ENCODE measurements at regions not wholly inside any gene's neighbourhood (a gene's known extent, or its start where the extent isn't known, plus 50 kb on each side); places are given as distances from the start of the nearest gene placed in this dataset.

GRCh38 chr10:129097776-129098330 lies 369.2 kb upstream of the MGMT start:
- ChIA-PET CTCF (ENCODE audit: low intra/inter-chr PET ratio, low total read pairs) (no interaction called here), POLR2A (no interaction called here)
- FAIRE-seq (no peak), DNase-seq (ENCODE audit: low spot score) (no peak), ATAC-seq (no peak)
- intact Hi-C loops (cut with micrococcal nuclease; ENCODE audit: unreplicated experiment) (no loop called here), in situ Hi-C loops (cut with HindIII; ENCODE audit: extremely low pct_ligation_motif_present, low pct_unique_long_range_greater_than_20kb) (no loop called here)
- Histone ChIP-seq H3K4me2 (ENCODE audit: low read depth, low read length) (no peak overlapping the region), H3K36me3 (replicated peaks in 1 of 2; ENCODE audit: control insufficient read depth in 1 of 2, insufficient read depth in 2 of 2, low read length in 2 of 2) (no peaks in the 10 kb centered on the region), H3K27ac (ENCODE audit: extremely low read length, insufficient read depth, low read length) (no peak overlapping the region), H3K4me1 (ENCODE audit: insufficient read depth, low read length) (no peaks in the 10 kb centered on the region), H3K9ac (ENCODE audit: insufficient read depth, low read depth, low read length) (no peak overlapping the region), H4K20me1 (ENCODE audit: insufficient read depth, low read length) (no peaks in the 10 kb centered on the region), H3K27me3 (ENCODE audit: control insufficient read depth in 1 of 2, insufficient read depth in 2 of 2, low read length in 2 of 2) (peaks cover 0 to 12% of the 10 kb centered on the region in 2 experiments; a peak in 3 of 5 replicates), H3K4me3 (replicated peaks in 1 of 3; ENCODE audit: insufficient read depth in 1 of 3, low read depth in 2 of 3, low read length in 3 of 3) (no peak overlapping the region), H3K79me2 (ENCODE audit: insufficient read depth, low read length) (no peaks in the 10 kb centered on the region), H2AFZ (ENCODE audit: low read length) (no peak overlapping the region), H3K9me3 (ENCODE audit: low read length) (no peaks in the 10 kb centered on the region)
- TF ChIP-seq, protein P1, sequence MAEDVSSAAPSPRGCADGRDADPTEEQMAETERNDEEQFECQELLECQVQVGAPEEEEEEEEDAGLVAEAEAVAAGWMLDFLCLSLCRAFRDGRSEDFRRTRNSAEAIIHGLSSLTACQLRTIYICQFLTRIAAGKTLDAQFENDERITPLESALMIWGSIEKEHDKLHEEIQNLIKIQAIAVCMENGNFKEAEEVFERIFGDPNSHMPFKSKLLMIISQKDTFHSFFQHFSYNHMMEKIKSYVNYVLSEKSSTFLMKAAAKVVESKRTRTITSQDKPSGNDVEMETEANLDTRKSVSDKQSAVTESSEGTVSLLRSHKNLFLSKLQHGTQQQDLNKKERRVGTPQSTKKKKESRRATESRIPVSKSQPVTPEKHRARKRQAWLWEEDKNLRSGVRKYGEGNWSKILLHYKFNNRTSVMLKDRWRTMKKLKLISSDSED (CRISPR knock-in tag; IDR thresholded peaks at IDR 0.05): no peak
- no peak for TF ChIP-seq ZNF670 (CRISPR knock-in tag; IDR thresholded peaks at IDR 0.05; ENCODE audit: borderline replicate concordance)
- no peak for TF ChIP-seq RORA (CRISPR knock-in tag; IDR thresholded peaks at IDR 0.05)
- TF ChIP-seq TGIF2 (CRISPR knock-in tag; IDR thresholded peaks at IDR 0.05): no peak
- TF ChIP-seq, protein P2, sequence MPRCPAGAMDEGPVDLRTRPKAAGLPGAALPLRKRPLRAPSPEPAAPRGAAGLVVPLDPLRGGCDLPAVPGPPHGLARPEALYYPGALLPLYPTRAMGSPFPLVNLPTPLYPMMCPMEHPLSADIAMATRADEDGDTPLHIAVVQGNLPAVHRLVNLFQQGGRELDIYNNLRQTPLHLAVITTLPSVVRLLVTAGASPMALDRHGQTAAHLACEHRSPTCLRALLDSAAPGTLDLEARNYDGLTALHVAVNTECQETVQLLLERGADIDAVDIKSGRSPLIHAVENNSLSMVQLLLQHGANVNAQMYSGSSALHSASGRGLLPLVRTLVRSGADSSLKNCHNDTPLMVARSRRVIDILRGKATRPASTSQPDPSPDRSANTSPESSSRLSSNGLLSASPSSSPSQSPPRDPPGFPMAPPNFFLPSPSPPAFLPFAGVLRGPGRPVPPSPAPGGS (CRISPR knock-in tag; IDR thresholded peaks at IDR 0.05): no peak
- TF ChIP-seq SOX6 (IDR thresholded peaks at IDR 0.05): no peak
- no peak for TF ChIP-seq SOX6 (CRISPR knock-in tag; IDR thresholded peaks at IDR 0.05)
- no peak for TF ChIP-seq ZNF770 (CRISPR knock-in tag; IDR thresholded peaks at IDR 0.05)
- TF ChIP-seq BRF2 (CRISPR knock-in tag; IDR thresholded peaks at IDR 0.05): no peak
- no peak for TF ChIP-seq ZNF264 (CRISPR knock-in tag; IDR thresholded peaks at IDR 0.05)
- no peak for TF ChIP-seq GABPA (IDR thresholded peaks at IDR 0.05; ENCODE audit: low read depth, low read length)
- TF ChIP-seq GABPA (CRISPR knock-in tag; IDR thresholded peaks at IDR 0.05; ENCODE audit: low read depth): no peak
- TF ChIP-seq RARA (CRISPR knock-in tag; IDR thresholded peaks at IDR 0.05): no peak
- no peak for TF ChIP-seq ZNF510 (CRISPR knock-in tag; IDR thresholded peaks at IDR 0.05; ENCODE audit: low read depth)
- TF ChIP-seq ATF6 (CRISPR knock-in tag; conservative IDR thresholded peaks at IDR 0.05): no peak
- no peak for TF ChIP-seq CC2D1A (CRISPR knock-in tag; IDR thresholded peaks at IDR 0.05)
- BruUV-seq (replicated peaks): no TSS peak
- 36% methylated on average over 6 of the region's 6 CpGs for WGBS (ENCODE audit: low lambda C conversion rate)

Measured in HepG2 (cell line).